HCT116 (cell line): ENCODE measurements at regions not wholly inside any gene's neighbourhood (a gene's known extent, or its start where the extent isn't known, plus 50 kb on each side); places are given as distances from the start of the nearest gene placed in this dataset.

Experiments
- ATAC-seq: fragments of 200-7000 bp; cut with Tn5 transposase; 2 replicates; pipeline ENCODE4 v1.9.1; 2020; ENCODE audit warnings: mild to moderate bottlenecking, moderate library complexity
- BruUV-seq: library from RNA; stranded (reverse); fragments of 400-500 nt; replicated peaks from 2 replicates; lab custom pipeline; 2021; lab: Mats Ljungman, UMichigan
- CTCF ChIA-PET: fragments of 300-600 bp; sonication (Branson Sonifier 250); formaldehyde crosslinking; loops from one replicate; lab custom pipeline; 2021; ENCODE audit warnings: antibody characterized with exemption; lab: Charles Lee
- POLR2A ChIA-PET: fragments of 300-600, 350-600 bp; sonication (Branson Sonifier 250); formaldehyde crosslinking; loops from one replicate; lab custom pipeline; 2021; ENCODE audit warnings: antibody characterized with exemption; lab: Charles Lee
- RAD21 ChIA-PET, 2 experiments: fragments of 300-600 bp; sonication (Branson Sonifier 250); formaldehyde crosslinking; loops; one replicate each; lab custom pipeline; 2023; ENCODE audit warnings: low total read pairs in 2 of 2; ENCODE audit not compliant: uncharacterized antibody in 2 of 2, unreplicated experiment in 2 of 2, low non-redundant PET in 1 of 2; lab: Charles Lee
- DNase-seq: peaks from one replicate; pipeline ENCODE4 v3.0.0-alpha.2; 2010; ENCODE audit warnings: low read depth, low spot score
- H2AFZ ChIP-seq: fragments of 200-600 bp; shearing (Covaris generic), sonication (generic); 2 replicates; pipeline ENCODE4 v1.6.1; 2017; ENCODE audit warnings: low read depth, mixed run types, mixed read lengths, antibody characterized with exemption, low read length; ENCODE audit not compliant: poor library complexity, severe bottlenecking
- H3K27ac ChIP-seq: 2 replicates; pipeline ENCODE4 v1.5.1; 2012; ENCODE audit warnings: low read depth, low read length
- H3K27me3 ChIP-seq: fragments of 200-600 bp; sonication (generic); 2 replicates; pipeline ENCODE4 v1.6.1; 2016; ENCODE audit warnings: mixed run types, low read length, mixed read lengths; ENCODE audit not compliant: insufficient read depth
- H3K36me3 ChIP-seq, 2 experiments: fragments of 200-500 bp in 1 of 2; fragments of 200-600 bp in 1 of 2; sonication (Bioruptor generic) in 1 of 2; sonication (generic) in 1 of 2; 2 replicates each; pipeline versions ENCODE4 v1.5.1 to v1.6.1; 2014 to 2016; ENCODE audit warnings: low read length in 2 of 2, inconsistent platforms in 1 of 2, mixed read lengths in 1 of 2, mixed run types in 1 of 2; ENCODE audit not compliant: insufficient read depth in 2 of 2, control insufficient read depth in 1 of 2
- H3K4me1 ChIP-seq, 2 experiments: fragments of 200-600 bp in 1 of 2; sonication (generic) in 1 of 2; 2 replicates each; pipeline versions ENCODE4 v1.5.1 to v1.6.1; 2012 to 2017; ENCODE audit warnings: low read length in 2 of 2, inconsistent platforms in 1 of 2, mild to moderate bottlenecking in 1 of 2, mixed read lengths in 1 of 2, mixed run types in 1 of 2, moderate library complexity in 1 of 2; ENCODE audit not compliant: insufficient read depth in 2 of 2, control insufficient read depth in 1 of 2
- H3K4me2 ChIP-seq: fragments of 200-600 bp; sonication (generic); 2 replicates; pipeline ENCODE4 v1.6.1; 2017; ENCODE audit warnings: mixed run types, low read length, mixed read lengths
- H3K4me3 ChIP-seq, 2 experiments: fragments of 200-600 bp in 1 of 2; sonication (generic) in 1 of 2; replicated peaks in 1 of 2; 2 replicates each; pipeline ENCODE4 v1.5.1; 2011 to 2016; ENCODE audit warnings: low read length in 2 of 2, control low read depth in 1 of 2, low read depth in 1 of 2, mild to moderate bottlenecking in 1 of 2, mixed read lengths in 1 of 2, mixed run types in 1 of 2
- H3K79me2 ChIP-seq: fragments of 200-600 bp; sonication (generic); 2 replicates; pipeline ENCODE4 v1.6.1; 2017; ENCODE audit warnings: mild to moderate bottlenecking, mixed run types, low read length, moderate library complexity, mixed read lengths; ENCODE audit not compliant: insufficient read depth
- H3K9ac ChIP-seq: fragments of 200-600 bp; sonication (generic); 2 replicates; pipeline ENCODE4 v1.6.1; 2016; ENCODE audit warnings: low read length, mixed read lengths
- H3K9me2 ChIP-seq: fragments of 200-600 bp; sonication (generic), shearing (Covaris generic); 2 replicates; pipeline ENCODE4 v1.6.1; 2017; ENCODE audit warnings: mixed run types, mild to moderate bottlenecking, moderate library complexity; ENCODE audit not compliant: insufficient read depth
- H3K9me3 ChIP-seq, 2 experiments: fragments of 200-500 bp in 1 of 2; fragments of 200-600 bp in 1 of 2; sonication (Bioruptor generic) in 1 of 2; sonication (generic) in 1 of 2; 2 replicates each; pipeline ENCODE4 v1.6.1; 2014 to 2017; ENCODE audit warnings: low read length in 2 of 2, mixed read lengths in 2 of 2, inconsistent platforms in 1 of 2, low read depth in 1 of 2, mild to moderate bottlenecking in 1 of 2, mixed run types in 1 of 2, moderate library complexity in 1 of 2; ENCODE audit not compliant: control insufficient read depth in 1 of 2, insufficient read depth in 1 of 2
- H4K20me1 ChIP-seq: fragments of 200-600 bp; sonication (generic), shearing (Covaris generic); 2 replicates; pipeline ENCODE4 v1.6.1; 2017; ENCODE audit warnings: mixed run types, mild to moderate bottlenecking, moderate library complexity; ENCODE audit not compliant: insufficient read depth
- ATF3 ChIP-seq: IDR thresholded peaks from 2 replicates; pipeline ENCODE4 v1.6.1; 2012
- CTCF ChIP-seq, 3 experiments: fragments of 200-600 bp in 1 of 3; sonication (generic) in 1 of 3; IDR thresholded peaks in 2 of 3; conservative IDR thresholded peaks in 1 of 3; 2 replicates each; pipeline ENCODE4 v1.5.1; 2012 to 2017; ENCODE audit warnings: low read depth in 2 of 3, low read length in 2 of 3, antibody characterized with exemption in 1 of 3, borderline replicate concordance in 1 of 3, control low read depth in 1 of 3, mild to moderate bottlenecking in 1 of 3, mixed read lengths in 1 of 3, mixed run types in 1 of 3, moderate library complexity in 1 of 3; ENCODE audit not compliant: insufficient read depth in 1 of 3
- ELF1 ChIP-seq: IDR thresholded peaks from 2 replicates; pipeline ENCODE4 v1.6.1; 2012; ENCODE audit warnings: low read depth, borderline replicate concordance
- FOSL1 ChIP-seq: IDR thresholded peaks from 2 replicates; pipeline ENCODE4 v1.6.1; 2012; ENCODE audit warnings: low read depth
- JUND ChIP-seq: IDR thresholded peaks from 2 replicates; pipeline ENCODE4 v1.6.1; 2012
- TCF7L2 ChIP-seq: IDR thresholded peaks from 2 replicates; pipeline ENCODE4 v1.7.0; 2011; ENCODE audit warnings: borderline replicate concordance, inconsistent platforms; ENCODE audit not compliant: insufficient read depth, insufficient read length; ENCODE audit errors: extremely low read depth
- ZNF274 ChIP-seq: fragments of 200-500 bp; sonication (Bioruptor generic); IDR thresholded peaks from 2 replicates; pipeline ENCODE4 v1.6.1; 2014; ENCODE audit warnings: mild to moderate bottlenecking, low read depth, low read length, inconsistent platforms
- intact Hi-C: fragments of 100-400 bp; cut with micrococcal nuclease; formaldehyde crosslinking; loops from 2 replicates; pipeline ENCODE4 v1.10.0; 2022
- TF ChIP-seq, protein P1 (sequence below): IDR thresholded peaks from 2 replicates; pipeline ENCODE4 v1.6.1; 2012

DNA sequence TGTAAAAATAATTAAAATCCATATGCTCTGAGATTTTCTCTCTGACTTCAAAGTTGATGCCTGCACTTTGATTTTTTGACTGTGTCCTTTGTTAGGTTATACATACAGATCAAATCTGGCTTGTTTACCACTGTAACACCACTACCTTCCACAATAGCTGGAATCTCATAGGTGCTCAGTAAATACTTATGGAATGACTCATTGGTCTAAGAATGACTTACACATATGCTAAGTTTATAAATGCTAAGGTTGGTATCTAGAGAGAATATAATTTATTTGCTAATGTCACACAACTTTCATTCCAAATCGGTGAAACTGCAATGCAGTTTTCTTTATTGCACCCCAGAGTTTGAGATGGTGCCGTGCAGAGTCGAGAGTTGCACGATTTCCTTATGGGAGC is 578.5 kb downstream of the SH2D4B start:
- ATAC-seq, result no peak
- Histone ChIP-seq H3K4me1 (no peaks in the 10 kb centered on the region), H3K9me3 (peaks cover 0 to 6% of the 10 kb centered on the region in 2 experiments; a peak in 1 of 4 replicates), H3K9me2 (no peaks in the 10 kb centered on the region), H3K9ac (no peak overlapping the region), H3K36me3 (no peaks in the 10 kb centered on the region), H3K4me3 (no peak overlapping the region), H3K79me2 (no peaks in the 10 kb centered on the region), H3K27me3 (no peaks in the 10 kb centered on the region), H4K20me1 (no peaks in the 10 kb centered on the region), H2AFZ (no peak overlapping the region), H3K27ac (no peak overlapping the region), H3K4me2 (no peak overlapping the region)
- no TSS peak for BruUV-seq
- ChIA-PET RAD21 (no interaction called here), POLR2A (no interaction called here), CTCF (no interaction called here)
- intact Hi-C loops, result no loop called here
- no peak for DNase-seq
- no peak for TF ChIP-seq ATF3
- TF ChIP-seq CTCF (IDR thresholded peaks at IDR 0.05 in 2 of 3, conservative IDR thresholded peaks at IDR 0.05 in 1 of 3; ENCODE audit: borderline replicate concordance in 1 of 3, insufficient read depth in 1 of 3, low read depth in 2 of 3, low read length in 2 of 3), result no peak
- TF ChIP-seq, protein P1, sequence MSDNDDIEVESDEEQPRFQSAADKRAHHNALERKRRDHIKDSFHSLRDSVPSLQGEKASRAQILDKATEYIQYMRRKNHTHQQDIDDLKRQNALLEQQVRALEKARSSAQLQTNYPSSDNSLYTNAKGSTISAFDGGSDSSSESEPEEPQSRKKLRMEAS, result no peak
- TF ChIP-seq FOSL1, result no peak
- no peak for TF ChIP-seq TCF7L2
- no peak for TF ChIP-seq ELF1
- no peak for TF ChIP-seq ZNF274
- TF ChIP-seq JUND, result no peak
